Body of pancreas (tissue), 4 donors: ENCODE measurements at regions not wholly inside any gene's neighbourhood (a gene's known extent, or its start where the extent isn't known, plus 50 kb on each side); places are given as distances from the start of the nearest gene placed in this dataset.

Source experiments
- ATAC-seq: fragments of 150-250 bp; one replicate; pipeline ENCODE4 v1.9.1; 2016
- DNase-seq, 4 donors: peaks; one replicate each; pipeline ENCODE4 v3.0.0-alpha.2; 2019
- H3K27ac ChIP-seq, 4 donors: fragments of 200-600 bp; sonication (generic); 1 replicate in 3 of 4; 2 replicates in 1 of 4; pipeline versions ENCODE4 v1.5.1 to v1.6.1; 2016 to 2019; ENCODE audit warnings: mild to moderate bottlenecking in 1 of 4, mixed read lengths in 1 of 4, moderate library complexity in 1 of 4
- H3K27me3 ChIP-seq, 2 donors: fragments of 200-600 bp; sonication (generic); one replicate each; pipeline ENCODE4 v1.6.0; 2016; ENCODE audit warnings: mild to moderate bottlenecking in 1 of 2
- H3K36me3 ChIP-seq, 2 donors: fragments of 200-600 bp; sonication (generic); replicated peaks in 1 of 2; 2 replicates each; pipeline ENCODE4 v1.5.1; 2016; ENCODE audit warnings: low read depth in 2 of 2; ENCODE audit not compliant: insufficient read depth in 1 of 2
- H3K4me1 ChIP-seq: fragments of 200-600 bp; sonication (generic); one replicate; pipeline ENCODE4 v1.6.0; 2016
- H3K4me3 ChIP-seq, 2 donors: fragments of 200-600 bp; sonication (generic); 1 replicate in 1 of 2; 2 replicates in 1 of 2; pipeline ENCODE4 v1.5.1; 2016 to 2019
- H3K9me3 ChIP-seq, 3 donors: fragments of 200-600 bp; sonication (generic); 1 replicate in 2 of 3; 2 replicates in 1 of 3; pipeline ENCODE4 v1.5.1; 2016
- POLR2A ChIP-seq, 3 donors: fragments of 450-650 bp; IDR thresholded peaks; one replicate each; pipeline ENCODE4 v1.6.1; 2016; ENCODE audit warnings: antibody characterized with exemption in 3 of 3, mild to moderate bottlenecking in 2 of 3
- WGBS, 2 donors: methylation state at CpG; one replicate each; pipeline ENCODE4 v1.1.5; 2017; 5-methylcytosine and 5-hydroxymethylcytosine counted together
- intact Hi-C: fragments of 100-400 bp; cut with DNase I; formaldehyde crosslinking; loops from one replicate; pipeline ENCODE4 v1.15.1; 2023
- TF ChIP-seq, protein P1 (sequence below), 7 experiments: fragments of 450-650 bp in 4 of 7; fragments of 200-600 bp in 3 of 7; sonication (generic) in 3 of 7; IDR thresholded peaks; one replicate each; pipeline ENCODE4 v1.5.1; 2016 to 2019; ENCODE audit warnings: antibody characterized with exemption in 7 of 7

DNA sequence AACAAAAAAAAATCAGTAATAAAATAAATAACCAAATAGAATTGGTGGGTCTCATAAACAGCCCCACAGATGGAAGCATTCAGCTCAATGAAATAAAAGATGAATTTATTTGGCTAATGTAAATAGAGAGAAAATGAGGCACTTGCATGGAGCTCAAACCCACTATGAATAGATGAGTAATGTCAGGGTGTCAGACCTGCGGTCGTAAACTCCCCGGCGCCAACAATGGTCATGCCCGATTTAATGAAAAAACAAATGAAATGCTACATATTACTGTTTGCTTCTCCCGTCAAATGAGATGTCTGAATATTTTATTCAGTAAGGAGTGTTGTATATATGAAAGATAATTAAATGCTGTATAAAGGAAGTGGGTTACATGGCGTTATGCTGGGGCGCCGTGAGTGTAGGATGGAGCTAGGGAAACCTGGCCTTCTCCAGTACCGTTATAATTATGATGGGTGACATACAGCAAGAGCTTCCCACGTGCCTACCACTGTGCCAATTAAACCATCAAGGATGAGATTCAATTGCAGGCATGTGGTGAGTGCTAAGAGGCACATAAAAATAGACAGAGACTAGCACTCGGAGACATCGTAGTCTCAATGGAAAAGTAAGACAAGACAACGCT, 648.1 kb downstream of the BCL11B start:
- Histone ChIP-seq H3K27me3 (no peaks in the 10 kb centered on the region), H3K36me3 (no peaks in the 10 kb centered on the region), H3K27ac (no peak overlapping the region), H3K9me3 (no peaks in the 10 kb centered on the region), H3K4me1 (no peaks in the 10 kb centered on the region), H3K4me3 (no peak overlapping the region)
- no peak for DNase-seq
- WGBS, 2 donors = 84 to 87% methylated on average over 14 of the region's 14 CpGs
- no peak for ATAC-seq
- intact Hi-C loops = no loop called here
- no peak for TF ChIP-seq POLR2A (IDR thresholded peaks at IDR 0.05)
- TF ChIP-seq, protein P1, sequence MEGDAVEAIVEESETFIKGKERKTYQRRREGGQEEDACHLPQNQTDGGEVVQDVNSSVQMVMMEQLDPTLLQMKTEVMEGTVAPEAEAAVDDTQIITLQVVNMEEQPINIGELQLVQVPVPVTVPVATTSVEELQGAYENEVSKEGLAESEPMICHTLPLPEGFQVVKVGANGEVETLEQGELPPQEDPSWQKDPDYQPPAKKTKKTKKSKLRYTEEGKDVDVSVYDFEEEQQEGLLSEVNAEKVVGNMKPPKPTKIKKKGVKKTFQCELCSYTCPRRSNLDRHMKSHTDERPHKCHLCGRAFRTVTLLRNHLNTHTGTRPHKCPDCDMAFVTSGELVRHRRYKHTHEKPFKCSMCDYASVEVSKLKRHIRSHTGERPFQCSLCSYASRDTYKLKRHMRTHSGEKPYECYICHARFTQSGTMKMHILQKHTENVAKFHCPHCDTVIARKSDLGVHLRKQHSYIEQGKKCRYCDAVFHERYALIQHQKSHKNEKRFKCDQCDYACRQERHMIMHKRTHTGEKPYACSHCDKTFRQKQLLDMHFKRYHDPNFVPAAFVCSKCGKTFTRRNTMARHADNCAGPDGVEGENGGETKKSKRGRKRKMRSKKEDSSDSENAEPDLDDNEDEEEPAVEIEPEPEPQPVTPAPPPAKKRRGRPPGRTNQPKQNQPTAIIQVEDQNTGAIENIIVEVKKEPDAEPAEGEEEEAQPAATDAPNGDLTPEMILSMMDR (IDR thresholded peaks at IDR 0.05) = no peak

DNA sequence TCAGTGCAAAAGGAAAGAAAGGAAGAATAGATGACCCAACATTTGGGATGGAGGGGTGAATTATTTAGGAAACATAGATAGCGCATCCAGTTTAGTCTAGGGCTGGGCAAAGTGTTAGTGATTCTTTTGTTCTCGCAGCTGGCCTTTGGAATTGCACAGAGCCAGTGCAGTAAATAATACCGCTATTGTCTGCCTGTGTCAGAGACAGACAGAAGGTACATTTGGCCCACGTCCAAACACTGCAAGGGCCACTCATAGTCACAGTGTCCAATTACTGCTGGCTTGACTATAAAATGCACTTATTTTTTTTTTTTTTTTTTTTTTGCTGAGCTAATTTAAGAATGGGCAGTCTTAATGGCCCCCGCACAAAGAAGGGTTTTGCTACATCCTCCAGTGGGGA, 638.6 kb downstream of the BCL11B start:
- peak; percentile 13 to 36 (median 27) for DNase-seq
- TF ChIP-seq, protein P1 (IDR thresholded peaks at IDR 0.05) = no peak
- TF ChIP-seq POLR2A (IDR thresholded peaks at IDR 0.05) = no peak
- no peaks in the 10 kb centered on the region for H3K27me3 ChIP-seq
- intact Hi-C loops = no loop called here
- no peak for ATAC-seq
- no peaks in the 10 kb centered on the region for H3K4me1 ChIP-seq
- H3K9me3 ChIP-seq = no peaks in the 10 kb centered on the region
- 29 to 33% methylated on average over 5 of the region's 5 CpGs for WGBS, 2 donors
- H3K27ac ChIP-seq = no peak overlapping the region
- no peak overlapping the region for H3K4me3 ChIP-seq
- H3K36me3 ChIP-seq = no peaks in the 10 kb centered on the region

DNA sequence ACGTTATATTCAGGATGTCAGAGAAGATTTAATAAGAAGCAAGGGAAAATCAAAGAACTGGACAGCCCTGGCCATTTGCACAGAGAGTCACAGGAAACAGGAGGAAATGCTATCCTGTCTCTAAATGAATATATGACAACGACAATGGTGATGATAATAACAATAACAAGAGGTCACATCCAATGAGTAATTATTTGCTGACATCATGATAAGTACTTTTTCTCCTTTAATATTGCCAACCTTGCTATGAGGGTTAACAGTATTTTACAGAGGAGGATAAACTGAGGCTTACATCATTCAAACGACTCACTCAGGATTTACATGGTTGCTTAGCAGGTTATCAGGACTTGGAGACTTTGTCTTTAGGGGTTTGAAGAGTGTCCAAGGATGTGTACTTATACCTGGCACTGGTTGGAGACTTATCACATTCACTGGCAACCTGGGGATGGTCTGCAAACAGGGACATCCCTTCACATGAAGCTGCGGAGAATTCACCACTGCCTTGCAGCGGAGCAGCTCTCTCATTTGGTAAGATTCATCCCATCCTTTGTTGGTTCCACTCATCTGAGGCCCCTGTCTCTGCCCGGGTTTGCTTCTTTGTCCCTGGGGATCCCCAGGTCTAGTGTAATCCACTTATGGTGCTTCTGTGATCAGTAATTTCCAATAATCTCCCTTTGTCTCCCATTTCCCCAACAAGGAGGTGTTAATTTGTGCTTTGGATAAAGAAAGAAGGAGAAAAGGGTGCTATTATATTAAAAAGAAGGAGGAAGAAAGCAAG, 637.8 kb downstream of the BCL11B start:
- Histone ChIP-seq H3K9me3 (no peaks in the 10 kb centered on the region), H3K4me3 (no peak overlapping the region), H3K27me3 (no peaks in the 10 kb centered on the region), H3K27ac (no peak overlapping the region), H3K4me1 (no peaks in the 10 kb centered on the region), H3K36me3 (no peaks in the 10 kb centered on the region)
- no peak for DNase-seq
- intact Hi-C loops = no loop called here
- 57 to 59% methylated on average over 6 of the region's 6 CpGs for WGBS, 2 donors
- ATAC-seq = no peak
- TF ChIP-seq POLR2A (IDR thresholded peaks at IDR 0.05) = no peak
- TF ChIP-seq, protein P1 (IDR thresholded peaks at IDR 0.05) = no peak

DNA sequence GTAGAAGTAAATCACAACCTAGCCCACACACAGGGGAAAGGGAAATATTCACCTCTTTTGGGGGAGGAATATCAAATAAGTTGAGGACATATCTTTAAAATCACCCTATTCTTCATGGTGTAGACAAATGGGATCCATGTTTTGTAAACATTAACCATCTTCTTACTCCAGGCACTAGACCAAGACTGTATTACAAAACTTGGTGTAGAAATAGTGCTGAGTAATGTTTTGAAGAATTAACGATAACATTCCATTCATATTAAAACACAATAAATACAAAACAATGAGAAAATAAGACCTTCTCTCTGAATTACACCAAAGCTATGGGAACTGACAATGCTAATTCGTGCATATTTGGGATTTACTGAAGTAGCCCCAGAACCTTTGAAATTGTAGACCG, 633.6 kb downstream of the BCL11B start:
- Histone ChIP-seq H3K4me3 (no peak overlapping the region), H3K27ac (no peak overlapping the region), H3K27me3 (no peaks in the 10 kb centered on the region), H3K9me3 (no peaks in the 10 kb centered on the region), H3K36me3 (no peaks in the 10 kb centered on the region), H3K4me1 (no peaks in the 10 kb centered on the region)
- intact Hi-C loops = no loop called here
- WGBS, 2 donors = 71 to 76% methylated on average over 3 of the region's 3 CpGs
- no peak for TF ChIP-seq POLR2A (IDR thresholded peaks at IDR 0.05)
- TF ChIP-seq, protein P1 (IDR thresholded peaks at IDR 0.05) = no peak
- ATAC-seq = no peak
- no peak for DNase-seq
